ENCODE measurements at regions not wholly inside any gene's neighbourhood (a gene's known extent, or its start where the extent isn't known, plus 50 kb on each side); places are given as distances from the start of the nearest gene placed in this dataset.

- Histone ChIP-seq H3K4me1 (replicated peaks in 1 of 2; ENCODE audit: control insufficient read depth in 2 of 2, insufficient read depth in 2 of 2, low read length in 2 of 2) (no peaks in the 10 kb centered on the region), H3K27me3 (ENCODE audit: control insufficient read depth in 2 of 2, insufficient read depth in 2 of 2, low read length in 2 of 2) (no peaks in the 10 kb centered on the region), H3K4me3 (no peak overlapping the region), H3K4me2 (ENCODE audit: insufficient read depth, low read length) (no peak overlapping the region), H3K9me1 (ENCODE audit: control insufficient read depth, insufficient read depth, low read length) (no peaks in the 10 kb centered on the region), H2AFZ (ENCODE audit: low read depth, low read length) (no peak overlapping the region), H3K79me2 (ENCODE audit: control insufficient read depth, insufficient read depth, low read length) (no peaks in the 10 kb centered on the region), H3K36me3 (ENCODE audit: control insufficient read depth, insufficient read depth, low read length) (no peaks in the 10 kb centered on the region), H3K9ac (ENCODE audit: insufficient read depth in 1 of 2, low read depth in 2 of 2, low read length in 2 of 2) (no peak overlapping the region), H3K9me3 (replicated peaks; ENCODE audit: control insufficient read depth, insufficient read depth, low read depth, low read length) (no peaks in the 10 kb centered on the region), H4K20me1 (replicated peaks; ENCODE audit: control insufficient read depth, insufficient read depth, low read length) (no peaks in the 10 kb centered on the region), H3K27ac (ENCODE audit: extremely low read depth, low read depth, low read length) (no peak overlapping the region)
- 0% methylated on average over 5 of the region's 5 CpGs for WGBS (ENCODE audit: insufficient coverage, low coverage, missing lambda C conversion rate)
- intact Hi-C loops (cut with micrococcal nuclease) (no loop called here), in situ Hi-C loops (cut with MboI) (no loop called here)
- no TSS peak for BruUV-seq (replicated peaks)
- POLR2A ChIA-PET: no interaction called here
- TF ChIP-seq ID3 (CRISPR knock-in tag; IDR thresholded peaks at IDR 0.05): no peak
- TF ChIP-seq ID3 (tag; IDR thresholded peaks at IDR 0.05): no peak
- no peak for TF ChIP-seq ZNF583 (CRISPR knock-in tag; IDR thresholded peaks at IDR 0.05)
- TF ChIP-seq ZEB2 (IDR thresholded peaks at IDR 0.05): no peak
- no peak for TF ChIP-seq TCFL5 (CRISPR knock-in tag; conservative IDR thresholded peaks at IDR 0.05)
- TF ChIP-seq ZNF589 (CRISPR knock-in tag; IDR thresholded peaks at IDR 0.05; ENCODE audit: low read depth): no peak
- TF ChIP-seq ZNF699 (CRISPR knock-in tag; IDR thresholded peaks at IDR 0.05; ENCODE audit: insufficient replicate concordance): no peak
- TF ChIP-seq ZNF24 (IDR thresholded peaks at IDR 0.05): no peak
- TF ChIP-seq DDX20 (tag; IDR thresholded peaks at IDR 0.05; ENCODE audit: low read depth): no peak
- TF ChIP-seq NFATC3 (IDR thresholded peaks at IDR 0.05): no peak
- TF ChIP-seq ZFP1 (CRISPR knock-in tag; IDR thresholded peaks at IDR 0.05): no peak
- no peak for FAIRE-seq
- DNase-seq (ENCODE audit: extremely low read depth in 1 of 4, low spot score in 3 of 4): no peak
- no peak for ATAC-seq
- CTCF ChIA-PET (ENCODE audit: low intra/inter-chr PET ratio): no interaction called here
Measured at GRCh38 chr2:13826314-13826853, 806.1 kb upstream of the LRATD1 start.
